HEK293T (cell line): ENCODE measurements at regions not wholly inside any gene's neighbourhood (a gene's known extent, or its start where the extent isn't known, plus 50 kb on each side); places are given as distances from the start of the nearest gene placed in this dataset.
"Not testable (repeated sequence)": the region's sequence is repeated elsewhere in the genome, so short reads cannot be mapped to it uniquely, and the experiment has no call there.

Experiments used
- CTCF ChIA-PET: fragments of 350-600 bp; formaldehyde crosslinking; extraction: SDS; loops from one replicate; lab custom pipeline; 2021; ENCODE audit warnings: antibody characterized with exemption, inconsistent platforms; lab: Yijun Ruan, JAX
- POLR2A ChIA-PET: fragments of 350-600 bp; formaldehyde crosslinking; extraction: SDS; loops from one replicate; lab custom pipeline; 2020; ENCODE audit warnings: antibody characterized with exemption, inconsistent platforms; lab: Yijun Ruan, JAX
- DNase-seq: peaks from one replicate; pipeline ENCODE4 v3.0.0; 2012; ENCODE audit warnings: mixed read lengths; ENCODE audit errors: extremely low spot score
- ARNT ChIP-seq: fragments of 450-650 bp; IDR thresholded peaks from 2 replicates; pipeline ENCODE4 v1.6.1; 2017; ENCODE audit warnings: mild to moderate bottlenecking
- BHLHE40 ChIP-seq: fragments of 450-650 bp; IDR thresholded peaks from 2 replicates; pipeline ENCODE4 v1.6.1; 2016; ENCODE audit warnings: mild to moderate bottlenecking, moderate library complexity, borderline replicate concordance
- CTBP1 ChIP-seq: fragments of 450-650 bp; IDR thresholded peaks from 2 replicates; pipeline ENCODE4 v1.6.1; 2016; ENCODE audit warnings: borderline replicate concordance
- ELF4 ChIP-seq: fragments of 450-650 bp; IDR thresholded peaks from 2 replicates; pipeline ENCODE4 v1.6.1; 2017; ENCODE audit warnings: antibody characterized with exemption
- FOXA1 ChIP-seq: fragments of 450-650 bp; IDR thresholded peaks from 2 replicates; pipeline ENCODE4 v1.6.1; 2016; ENCODE audit warnings: mild to moderate bottlenecking
- FOXK2 ChIP-seq: fragments of 450-650 bp; IDR thresholded peaks from 2 replicates; pipeline ENCODE4 v1.6.1; 2016; ENCODE audit warnings: mild to moderate bottlenecking
- FOXM1 ChIP-seq: fragments of 450-650 bp; IDR thresholded peaks from 2 replicates; pipeline ENCODE4 v1.6.1; 2017; ENCODE audit warnings: mild to moderate bottlenecking, borderline replicate concordance
- HDGF ChIP-seq: fragments of 450-650 bp; IDR thresholded peaks from 2 replicates; pipeline ENCODE4 v1.6.1; 2017; ENCODE audit warnings: antibody characterized with exemption, borderline replicate concordance
- L3MBTL2 ChIP-seq: fragments of 450-650 bp; conservative IDR thresholded peaks from 2 replicates; pipeline ENCODE4 v1.6.1; 2016; ENCODE audit warnings: mild to moderate bottlenecking
- LEF1 ChIP-seq: fragments of 450-650 bp; IDR thresholded peaks from 2 replicates; pipeline ENCODE4 v1.6.1; 2017; ENCODE audit warnings: mild to moderate bottlenecking, borderline replicate concordance
- NFRKB ChIP-seq: fragments of 450-650 bp; IDR thresholded peaks from 2 replicates; pipeline ENCODE4 v1.6.1; 2016; ENCODE audit warnings: mild to moderate bottlenecking, moderate library complexity
- PKNOX1 ChIP-seq: fragments of 450-650 bp; IDR thresholded peaks from 2 replicates; pipeline ENCODE4 v1.6.1; 2016
- SP1 ChIP-seq: fragments of 450-650 bp; IDR thresholded peaks from 2 replicates; pipeline ENCODE4 v1.6.1; 2017
- SUZ12 ChIP-seq: fragments of 450-650 bp; IDR thresholded peaks from 2 replicates; pipeline ENCODE4 v1.6.1; 2016; ENCODE audit warnings: mild to moderate bottlenecking
- TARDBP ChIP-seq: fragments of 450-650 bp; IDR thresholded peaks from 2 replicates; pipeline ENCODE4 v1.6.1; 2016
- ZNF384 ChIP-seq: fragments of 450-650 bp; IDR thresholded peaks from 2 replicates; pipeline ENCODE4 v1.6.1; 2016

GRCh38 chr2:105514576-105514975 is 115.7 kb upstream of the FHL2 start:
- ChIA-PET CTCF (interaction anchor here (1.0 kb wide), 1 partner anchor 111 kb away, joined by 4 read pairs; no protein-coding TSS in a partner anchor), POLR2A (no interaction called here)

GRCh38 chr2:105510761-105511528 is 112.1 kb upstream of the FHL2 start:
- ChIA-PET CTCF (no interaction called here), POLR2A (interaction anchor here (0.9 kb wide), 1 partner anchor 113 kb away, joined by 3 read pairs; no protein-coding TSS in a partner anchor)
- no peak for DNase-seq
- no peak for TF ChIP-seq FOXA1
- TF ChIP-seq HDGF = no peak
- TF ChIP-seq FOXM1 = no peak
- no peak for TF ChIP-seq ARNT
- no peak for TF ChIP-seq NFRKB
- no peak for TF ChIP-seq ELF4
- no peak for TF ChIP-seq L3MBTL2
- no peak for TF ChIP-seq SP1
- TF ChIP-seq CTBP1 = no peak
- no peak for TF ChIP-seq PKNOX1
- TF ChIP-seq ZNF384 = no peak
- TF ChIP-seq LEF1 = no peak
- no peak for TF ChIP-seq SUZ12
- no peak for TF ChIP-seq FOXK2
- no peak for TF ChIP-seq TARDBP
- no peak for TF ChIP-seq BHLHE40

More at GRCh38 chr2:105514576-105514975, 115.7 kb upstream of the FHL2 start:
- DNase-seq = no peak
- TF ChIP-seq LEF1 = no peak
- TF ChIP-seq L3MBTL2 = no peak
- no peak for TF ChIP-seq CTBP1
- TF ChIP-seq FOXK2 = no peak
- TF ChIP-seq BHLHE40 = no peak
- no peak for TF ChIP-seq TARDBP

- POLR2A ChIA-PET = no interaction called here
- DNase-seq = no peak
- TF ChIP-seq BHLHE40 (no peak), L3MBTL2 (no peak)
- CTCF ChIA-PET = interaction anchor here (1.1 to 1.2 kb wide), 2 partner anchors 12 to 61 kb away, joined by 3 read pairs; no protein-coding TSS in a partner anchor
Observed at GRCh38 chr2:105509269-105510086, 110.6 kb upstream of the FHL2 start.

- CTCF ChIA-PET, POLR2A ChIA-PET, DNase-seq: not testable (repeated sequence)
Observed at GRCh38 chr2:105506860-105507259, 108.0 kb upstream of the FHL2 start.

GRCh38 chr2:105504459-105504858 is 105.6 kb upstream of the FHL2 start:
- TF ChIP-seq LEF1 (no peak), TARDBP (no peak), L3MBTL2 (no peak), CTBP1 (no peak), HDGF (no peak), NFRKB (no peak), FOXM1 (no peak), BHLHE40 (no peak), FOXK2 (no peak), ZNF384 (no peak), ELF4 (no peak)
- CTCF ChIA-PET = no interaction called here
- no peak for DNase-seq
- POLR2A ChIA-PET = no interaction called here

- POLR2A ChIA-PET = no interaction called here
- no peak for DNase-seq
- CTCF ChIA-PET = no interaction called here
- TF ChIP-seq LEF1 (no peak), CTBP1 (no peak), SUZ12 (no peak), ZNF384 (no peak), FOXA1 (no peak), ELF4 (no peak), ARNT (no peak), PKNOX1 (no peak), SP1 (no peak), L3MBTL2 (no peak), NFRKB (no peak), BHLHE40 (no peak), FOXM1 (no peak), TARDBP (no peak), HDGF (no peak), FOXK2 (no peak)
Observed at GRCh38 chr2:105502625-105503334, 103.9 kb upstream of the FHL2 start.
